ENCODE measurements at regions not wholly inside any gene's neighbourhood (a gene's known extent, or its start where the extent isn't known, plus 50 kb on each side); places are given as distances from the start of the nearest gene placed in this dataset.

DNA sequence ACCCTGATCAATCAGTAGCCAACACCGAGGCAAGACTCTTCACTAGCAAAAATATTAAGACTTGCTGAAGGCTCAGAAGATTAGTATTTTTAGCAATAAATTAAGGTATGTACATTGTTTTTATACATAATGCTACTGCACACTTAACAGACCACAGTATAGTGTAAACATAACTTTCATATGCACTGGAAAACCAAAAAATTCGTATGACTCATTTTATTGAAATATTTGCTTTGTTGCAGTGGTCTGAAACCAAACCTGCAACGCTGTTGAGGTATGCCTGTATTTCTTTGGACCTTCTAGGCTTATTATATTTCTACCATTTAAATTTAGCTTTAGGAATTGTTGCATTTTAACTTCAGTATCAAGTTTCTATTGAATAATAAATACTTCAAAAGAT, 65.8 kb upstream of the BCL9 start:
- no peaks in the 10 kb centered on the region for H3K36me3 Mint-ChIP-seq (ENCODE audit: low read depth)
- intact Hi-C loops (cut with micrococcal nuclease) = no loop called here
- no peak overlapping the region for H3K4me3 Mint-ChIP-seq
- H3K27ac Mint-ChIP-seq = no peak overlapping the region
- no peaks in the 10 kb centered on the region for H3K9me3 Mint-ChIP-seq
- peaks cover 3% of the 10 kb centered on the region for H3K27me3 Mint-ChIP-seq
- no peaks in the 10 kb centered on the region for H3K4me1 Mint-ChIP-seq (ENCODE audit: low read depth)

DNA sequence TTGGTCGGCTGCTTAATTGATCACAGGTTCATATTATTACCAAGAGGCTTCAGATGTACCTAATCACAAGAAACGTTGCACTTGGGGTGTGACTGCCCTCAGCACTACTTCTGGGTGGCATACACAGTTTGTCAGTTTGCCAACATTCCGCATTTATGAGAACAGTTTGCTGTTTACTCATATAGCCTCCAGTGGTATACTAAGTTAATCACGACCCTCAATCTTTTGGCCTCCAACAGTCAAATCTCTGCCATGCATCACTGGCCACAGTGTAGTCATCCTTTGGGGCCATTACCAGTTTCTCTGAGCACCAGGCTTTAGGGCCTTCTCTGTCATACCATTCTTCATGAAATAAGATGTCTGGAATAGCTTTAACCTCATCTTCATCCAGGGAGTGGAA, 62.8 kb upstream of the BCL9 start:
- H3K9me3 Mint-ChIP-seq = no peaks in the 10 kb centered on the region
- H3K36me3 Mint-ChIP-seq (ENCODE audit: low read depth) = no peaks in the 10 kb centered on the region
- intact Hi-C loops (cut with micrococcal nuclease) = no loop called here
- H3K4me1 Mint-ChIP-seq (ENCODE audit: low read depth) = no peaks in the 10 kb centered on the region
- H3K4me3 Mint-ChIP-seq = no peak overlapping the region
- H3K27me3 Mint-ChIP-seq = peaks cover 1% of the 10 kb centered on the region
- no peak overlapping the region for H3K27ac Mint-ChIP-seq

DNA sequence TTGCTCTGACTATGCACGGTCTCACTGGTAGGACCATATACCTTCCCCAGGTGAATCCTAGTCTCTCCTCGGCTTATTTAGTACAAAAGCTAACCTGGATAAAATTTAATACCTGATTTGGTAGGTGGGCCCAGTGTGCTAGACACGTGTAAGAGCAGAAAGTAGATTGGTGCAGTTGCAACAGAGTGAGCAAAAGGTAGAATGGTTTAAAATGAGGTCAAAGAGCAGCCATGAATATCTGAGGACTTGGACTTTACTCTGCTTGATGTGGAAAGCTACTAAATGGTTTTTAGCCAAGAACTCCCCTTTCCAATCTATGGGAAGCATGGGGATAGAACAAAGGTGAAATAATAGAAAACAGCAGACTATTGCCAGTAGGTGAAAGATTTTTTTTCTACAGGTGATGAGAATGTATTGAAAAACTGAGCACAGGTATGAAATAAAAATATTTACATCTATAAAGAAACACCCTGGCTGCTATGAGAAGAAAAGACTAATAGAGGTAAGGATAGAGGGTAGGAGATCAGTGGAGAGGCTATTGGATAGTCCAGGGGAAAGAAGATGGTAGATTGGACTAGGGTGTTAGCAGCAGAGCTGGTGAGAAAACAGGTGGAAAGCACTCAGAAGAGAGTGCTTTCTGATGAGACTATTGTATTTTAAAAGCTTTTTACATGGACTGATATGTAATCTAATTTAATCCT, 61.3 kb upstream of the BCL9 start:
- intact Hi-C loops (cut with micrococcal nuclease) = no loop called here
- Mint-ChIP-seq H3K9me3 (no peaks in the 10 kb centered on the region), H3K4me3 (no peak overlapping the region), H3K27me3 (peaks cover 1% of the 10 kb centered on the region), H3K27ac (no peak overlapping the region), H3K4me1 (ENCODE audit: low read depth) (no peaks in the 10 kb centered on the region), H3K36me3 (ENCODE audit: low read depth) (no peaks in the 10 kb centered on the region)

GRCh38 chr1:147480565-147480935, 60.8 kb upstream of the BCL9 start:
- no peak overlapping the region for H3K27ac Mint-ChIP-seq

DNA sequence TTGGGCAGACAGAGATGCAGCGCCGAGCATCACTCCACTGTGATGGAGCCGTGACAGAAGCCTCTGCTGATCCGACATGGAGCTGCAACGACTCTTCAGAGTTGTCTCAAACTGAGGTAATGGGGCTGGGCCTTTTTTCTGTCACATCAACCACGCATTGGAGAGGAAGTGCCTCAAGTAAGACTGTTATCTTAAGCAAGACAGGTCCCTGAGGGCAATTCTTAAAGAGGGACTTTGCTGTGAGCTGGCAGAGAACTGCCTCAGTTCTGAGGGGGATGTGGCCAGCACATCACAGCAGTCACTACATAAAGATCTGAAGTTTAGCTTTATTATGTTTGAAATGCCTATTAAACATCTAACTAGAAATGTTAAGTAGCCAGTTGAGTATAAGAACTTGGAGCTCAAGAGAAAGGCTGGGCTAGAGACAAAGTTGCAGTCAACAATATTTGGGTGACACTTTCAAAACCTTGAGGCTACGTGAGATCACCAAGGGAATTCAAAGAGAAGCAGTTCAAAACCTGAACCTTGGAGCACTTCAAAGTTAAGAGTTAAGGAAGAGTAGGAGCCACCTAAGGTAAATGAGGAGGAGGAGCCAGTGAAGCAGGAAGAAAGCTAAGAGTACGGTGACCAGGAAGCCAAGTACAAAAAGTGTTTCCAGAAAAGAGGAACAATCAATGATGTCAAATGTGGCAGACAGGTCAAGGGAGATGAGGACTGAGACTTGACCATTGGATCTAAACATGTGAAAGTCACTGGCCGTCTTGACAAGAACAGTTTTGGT, 54.2 kb upstream of the BCL9 start:
- Mint-ChIP-seq H3K36me3 (ENCODE audit: low read depth) (no peaks in the 10 kb centered on the region), H3K9me3 (no peaks in the 10 kb centered on the region), H3K4me3 (no peak overlapping the region), H3K27me3 (peaks cover 1% of the 10 kb centered on the region), H3K27ac (no peak overlapping the region), H3K4me1 (ENCODE audit: low read depth) (no peaks in the 10 kb centered on the region)
- intact Hi-C loops (cut with micrococcal nuclease) = no loop called here

More at GRCh38 chr1:147480565-147480935, 60.8 kb upstream of the BCL9 start:
- Mint-ChIP-seq H3K9me3 (no peaks in the 10 kb centered on the region), H3K36me3 (ENCODE audit: low read depth) (no peaks in the 10 kb centered on the region), H3K27me3 (peaks cover 1% of the 10 kb centered on the region), H3K4me1 (ENCODE audit: low read depth) (no peaks in the 10 kb centered on the region), H3K4me3 (no peak overlapping the region)
- intact Hi-C loops (cut with micrococcal nuclease) = no loop called here

DNA sequence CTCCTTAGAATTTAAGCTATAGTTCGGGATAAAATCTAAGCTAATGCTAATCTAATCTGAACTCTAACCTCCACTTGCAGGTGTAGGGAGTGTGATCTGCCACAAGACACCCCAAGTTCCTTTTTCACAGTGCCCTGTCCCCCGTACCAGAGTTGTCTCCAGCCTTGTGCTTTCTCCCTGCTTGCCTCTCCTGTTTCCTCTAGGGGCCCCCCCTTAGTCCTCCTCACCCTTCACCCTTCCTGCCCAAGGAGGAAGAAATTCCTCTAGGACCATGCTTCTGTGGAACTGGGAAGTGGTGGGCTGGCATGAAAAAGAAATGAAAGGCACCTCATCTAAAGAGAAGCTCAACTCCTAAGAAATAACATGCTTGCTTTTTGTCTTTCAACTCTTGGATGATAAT, 50.2 kb upstream of the BCL9 start:
- H3K4me1 Mint-ChIP-seq (ENCODE audit: low read depth) = no peaks in the 10 kb centered on the region
- no peak overlapping the region for H3K27ac Mint-ChIP-seq
- intact Hi-C loops (cut with micrococcal nuclease) = no loop called here
- peaks cover 3% of the 10 kb centered on the region for H3K27me3 Mint-ChIP-seq
- H3K9me3 Mint-ChIP-seq = no peaks in the 10 kb centered on the region
- no peaks in the 10 kb centered on the region for H3K36me3 Mint-ChIP-seq (ENCODE audit: low read depth)
- no peak overlapping the region for H3K4me3 Mint-ChIP-seq
